ENCODE measurements at regions not wholly inside any gene's neighbourhood (a gene's known extent, or its start where the extent isn't known, plus 50 kb on each side); places are given as distances from the start of the nearest gene placed in this dataset.
A peak's percentile ranks its signal among the peaks of the same experiment; 100 is the strongest.

- Histone ChIP-seq H3K4me2 (ENCODE audit: low read depth, low read length, poor library complexity, severe bottlenecking) (no peak overlapping the region), H3K4me3 (ENCODE audit: low read length) (no peak overlapping the region), H3K27me3 (ENCODE audit: low read length) (no peaks in the 10 kb centered on the region), H2AFZ (ENCODE audit: low read length) (peak overlapping the region; percentile 29), H3K9me2 (replicated peaks; ENCODE audit: insufficient read depth, low read length) (no peaks in the 10 kb centered on the region), H3K9ac (ENCODE audit: low read length) (no peak overlapping the region), H3K79me2 (ENCODE audit: low read length) (no peaks in the 10 kb centered on the region), H3K27ac (ENCODE audit: low read length) (0 out of 2 replicates have a peak overlapping the region, but pooled peaks have one; percentile 0), H4K20me1 (ENCODE audit: insufficient read depth, low read depth, low read length) (no peaks in the 10 kb centered on the region), H3K4me1 (ENCODE audit: low read length) (peaks cover 58% of the 10 kb centered on the region), H3K9me3 (ENCODE audit: low read length) (no peaks in the 10 kb centered on the region), H3K36me3 (ENCODE audit: insufficient read depth, low read length) (no peaks in the 10 kb centered on the region)
- no peak for DNase-seq
These were observed 956.5 kb downstream of the CDH11 start for GRCh38 chr16:64165368-64165767.

GRCh38 chr16:64162613-64163375 lies 959.1 kb downstream of the CDH11 start:
- Histone ChIP-seq H4K20me1 (ENCODE audit: insufficient read depth, low read depth, low read length) (no peaks in the 10 kb centered on the region), H3K9me3 (ENCODE audit: low read length) (no peaks in the 10 kb centered on the region), H3K27ac (ENCODE audit: low read length) (peak overlapping the region; percentile 82), H3K4me1 (ENCODE audit: low read length) (peaks cover 51% of the 10 kb centered on the region), H3K9ac (ENCODE audit: low read length) (peak overlapping the region; percentile 37), H3K79me2 (ENCODE audit: low read length) (no peaks in the 10 kb centered on the region), H3K4me2 (ENCODE audit: low read depth, low read length, poor library complexity, severe bottlenecking) (peak overlapping the region; percentile 55), H3K9me2 (replicated peaks; ENCODE audit: insufficient read depth, low read length) (no peaks in the 10 kb centered on the region), H3K36me3 (ENCODE audit: insufficient read depth, low read length) (no peaks in the 10 kb centered on the region), H2AFZ (ENCODE audit: low read length) (peak overlapping the region; percentile 86), H3K4me3 (ENCODE audit: low read length) (no peak overlapping the region), H3K27me3 (ENCODE audit: low read length) (no peaks in the 10 kb centered on the region)
- DNase-seq, result no peak

- H3K4me3 ChIP-seq (ENCODE audit: low read length), result no peak overlapping the region
- no peaks in the 10 kb centered on the region for H3K9me3 ChIP-seq (ENCODE audit: low read length)
- peaks cover 51% of the 10 kb centered on the region for H3K4me1 ChIP-seq (ENCODE audit: low read length)
- DNase-seq, result no peak
- peak overlapping the region; percentile 5; the same call in 1 of the 2 replicates for H3K27ac ChIP-seq (ENCODE audit: low read length)
- no peaks in the 10 kb centered on the region for H3K27me3 ChIP-seq (ENCODE audit: low read length)
- H3K36me3 ChIP-seq (ENCODE audit: insufficient read depth, low read length), result no peaks in the 10 kb centered on the region
- no peak overlapping the region for H3K4me2 ChIP-seq (ENCODE audit: low read depth, low read length, poor library complexity, severe bottlenecking)
- H2AFZ ChIP-seq (ENCODE audit: low read length), result peak overlapping the region; percentile 33
- no peaks in the 10 kb centered on the region for H3K9me2 ChIP-seq (replicated peaks; ENCODE audit: insufficient read depth, low read length)
- H3K79me2 ChIP-seq (ENCODE audit: low read length), result no peaks in the 10 kb centered on the region
- H4K20me1 ChIP-seq (ENCODE audit: insufficient read depth, low read depth, low read length), result no peaks in the 10 kb centered on the region
- H3K9ac ChIP-seq (ENCODE audit: low read length), result no peak overlapping the region
These were observed 961.9 kb downstream of the CDH11 start for GRCh38 chr16:64159976-64160375.

- H3K27me3 ChIP-seq (ENCODE audit: low read length), result no peaks in the 10 kb centered on the region
- H3K4me2 ChIP-seq (ENCODE audit: low read depth, low read length, poor library complexity, severe bottlenecking), result no peak overlapping the region
- peaks cover 51% of the 10 kb centered on the region for H3K4me1 ChIP-seq (ENCODE audit: low read length)
- H3K36me3 ChIP-seq (ENCODE audit: insufficient read depth, low read length), result no peaks in the 10 kb centered on the region
- no peak for DNase-seq
- H2AFZ ChIP-seq (ENCODE audit: low read length), result peak overlapping the region; percentile 33; the same call in 1 of the 2 replicates
- H3K9me2 ChIP-seq (replicated peaks; ENCODE audit: insufficient read depth, low read length), result no peaks in the 10 kb centered on the region
- no peaks in the 10 kb centered on the region for H3K9me3 ChIP-seq (ENCODE audit: low read length)
- peak overlapping the region; percentile 5; the same call in 1 of the 2 replicates for H3K27ac ChIP-seq (ENCODE audit: low read length)
- H3K9ac ChIP-seq (ENCODE audit: low read length), result no peak overlapping the region
- no peaks in the 10 kb centered on the region for H3K79me2 ChIP-seq (ENCODE audit: low read length)
- H3K4me3 ChIP-seq (ENCODE audit: low read length), result no peak overlapping the region
- no peaks in the 10 kb centered on the region for H4K20me1 ChIP-seq (ENCODE audit: insufficient read depth, low read depth, low read length)
These were observed 962.8 kb downstream of the CDH11 start for GRCh38 chr16:64158941-64159588.

- Histone ChIP-seq H3K4me3 (ENCODE audit: low read length) (no peak overlapping the region), H3K27ac (ENCODE audit: low read length) (no peak overlapping the region), H3K4me1 (ENCODE audit: low read length) (peaks cover 28% of the 10 kb centered on the region), H3K9me2 (replicated peaks; ENCODE audit: insufficient read depth, low read length) (no peaks in the 10 kb centered on the region), H3K9me3 (ENCODE audit: low read length) (no peaks in the 10 kb centered on the region), H4K20me1 (ENCODE audit: insufficient read depth, low read depth, low read length) (no peaks in the 10 kb centered on the region), H3K79me2 (ENCODE audit: low read length) (no peaks in the 10 kb centered on the region), H3K27me3 (ENCODE audit: low read length) (no peaks in the 10 kb centered on the region), H2AFZ (ENCODE audit: low read length) (no peak overlapping the region; the same call in 1 of the 2 replicates), H3K4me2 (ENCODE audit: low read depth, low read length, poor library complexity, severe bottlenecking) (no peak overlapping the region), H3K9ac (ENCODE audit: low read length) (no peak overlapping the region), H3K36me3 (ENCODE audit: insufficient read depth, low read length) (no peaks in the 10 kb centered on the region; the same call in 1 of the 2 replicates)
- DNase-seq, result no peak
These were observed 968.1 kb downstream of the CDH11 start for GRCh38 chr16:64153718-64154117.

- Histone ChIP-seq H4K20me1 (ENCODE audit: insufficient read depth, low read depth, low read length) (no peaks in the 10 kb centered on the region), H3K9me3 (ENCODE audit: low read length) (no peaks in the 10 kb centered on the region; the same call in 1 of the 2 replicates), H3K4me2 (ENCODE audit: low read depth, low read length, poor library complexity, severe bottlenecking) (no peak overlapping the region), H3K9ac (ENCODE audit: low read length) (no peak overlapping the region), H3K79me2 (ENCODE audit: low read length) (no peaks in the 10 kb centered on the region), H3K4me3 (ENCODE audit: low read length) (no peak overlapping the region), H3K27ac (ENCODE audit: low read length) (no peak overlapping the region), H2AFZ (ENCODE audit: low read length) (no peak overlapping the region), H3K27me3 (ENCODE audit: low read length) (no peaks in the 10 kb centered on the region), H3K9me2 (replicated peaks; ENCODE audit: insufficient read depth, low read length) (no peaks in the 10 kb centered on the region), H3K36me3 (ENCODE audit: insufficient read depth, low read length) (peaks cover 3% of the 10 kb centered on the region; the same call in 1 of the 2 replicates), H3K4me1 (ENCODE audit: low read length) (peaks cover 28% of the 10 kb centered on the region)
- peak; percentile 38 for DNase-seq
These were observed 969.7 kb downstream of the CDH11 start for GRCh38 chr16:64151990-64152767.

GRCh38 chr16:64150193-64150592 lies 971.7 kb downstream of the CDH11 start:
- H3K36me3 ChIP-seq (ENCODE audit: insufficient read depth, low read length), result peaks cover 3% of the 10 kb centered on the region; the same call in 1 of the 2 replicates
- no peak overlapping the region for H3K9ac ChIP-seq (ENCODE audit: low read length)
- no peak overlapping the region for H3K4me2 ChIP-seq (ENCODE audit: low read depth, low read length, poor library complexity, severe bottlenecking)
- no peaks in the 10 kb centered on the region for H3K9me2 ChIP-seq (replicated peaks; ENCODE audit: insufficient read depth, low read length)
- H2AFZ ChIP-seq (ENCODE audit: low read length), result no peak overlapping the region
- H3K27me3 ChIP-seq (ENCODE audit: low read length), result no peaks in the 10 kb centered on the region
- H3K4me1 ChIP-seq (ENCODE audit: low read length), result peaks cover 37% of the 10 kb centered on the region
- H3K27ac ChIP-seq (ENCODE audit: low read length), result no peak overlapping the region
- H3K79me2 ChIP-seq (ENCODE audit: low read length), result no peaks in the 10 kb centered on the region
- no peaks in the 10 kb centered on the region for H4K20me1 ChIP-seq (ENCODE audit: insufficient read depth, low read depth, low read length)
- DNase-seq, result no peak
- no peak overlapping the region for H3K4me3 ChIP-seq (ENCODE audit: low read length)
- no peaks in the 10 kb centered on the region; the same call in 1 of the 2 replicates for H3K9me3 ChIP-seq (ENCODE audit: low read length)

GRCh38 chr16:64149756-64150155 lies 972.1 kb downstream of the CDH11 start:
- Histone ChIP-seq H3K9ac (ENCODE audit: low read length) (no peak overlapping the region), H3K36me3 (ENCODE audit: insufficient read depth, low read length) (peaks cover 3% of the 10 kb centered on the region; the same call in 1 of the 2 replicates), H3K4me3 (ENCODE audit: low read length) (no peak overlapping the region), H3K27me3 (ENCODE audit: low read length) (no peaks in the 10 kb centered on the region), H3K9me3 (ENCODE audit: low read length) (no peaks in the 10 kb centered on the region; the same call in 1 of the 2 replicates), H4K20me1 (ENCODE audit: insufficient read depth, low read depth, low read length) (no peaks in the 10 kb centered on the region), H3K9me2 (replicated peaks; ENCODE audit: insufficient read depth, low read length) (no peaks in the 10 kb centered on the region), H3K79me2 (ENCODE audit: low read length) (no peaks in the 10 kb centered on the region), H3K4me1 (ENCODE audit: low read length) (peaks cover 41% of the 10 kb centered on the region), H3K27ac (ENCODE audit: low read length) (no peak overlapping the region), H3K4me2 (ENCODE audit: low read depth, low read length, poor library complexity, severe bottlenecking) (no peak overlapping the region), H2AFZ (ENCODE audit: low read length) (no peak overlapping the region)
- DNase-seq, result no peak

All from Karpas-422 (cell line).